ENCODE measurements at regions not wholly inside any gene's neighbourhood (a gene's known extent, or its start where the extent isn't known, plus 50 kb on each side); places are given as distances from the start of the nearest gene placed in this dataset.
A peak's percentile ranks its signal among the peaks of the same experiment; 100 is the strongest.

DNA sequence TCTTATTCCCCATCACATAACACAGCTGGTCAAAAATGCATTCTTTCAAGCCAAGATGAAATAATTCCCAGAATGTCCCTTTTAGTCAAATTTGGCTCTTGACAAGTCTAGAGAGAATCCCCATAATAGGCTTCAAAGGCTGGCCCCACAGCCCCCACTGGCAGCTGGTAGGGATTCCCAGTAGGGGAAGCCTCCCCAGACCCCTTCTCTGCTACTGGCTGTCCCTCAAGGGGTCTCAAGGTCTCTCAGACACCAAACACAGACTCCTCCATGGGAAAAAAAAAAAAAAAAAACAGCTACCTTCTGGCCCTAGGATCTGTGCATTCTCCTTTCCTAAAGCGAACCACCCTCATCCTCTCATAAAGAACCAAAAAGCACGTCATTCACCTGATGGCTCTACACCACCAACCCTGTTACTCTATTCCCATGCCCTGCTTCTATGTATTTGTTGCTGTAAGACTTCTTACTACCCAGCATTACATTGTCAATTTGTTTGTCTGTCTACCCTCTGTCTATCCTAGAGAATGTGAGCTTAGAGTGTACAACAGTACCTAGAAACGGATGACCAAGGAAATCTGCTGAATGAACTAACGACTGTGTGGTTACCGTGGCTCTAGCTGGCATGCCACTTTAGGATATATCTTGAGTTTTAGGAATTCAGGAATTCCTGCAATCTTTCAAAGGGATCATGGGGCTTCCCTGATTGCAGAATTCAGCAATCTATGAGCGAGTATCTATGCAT lies 164.1 kb upstream of the NSMCE3 start:
- no peak overlapping the region for H3K27ac ChIP-seq (replicated peaks in 1 of 4)
- H3K9me3 ChIP-seq = no peaks in the 10 kb centered on the region
- H3K4me3 ChIP-seq = no peak overlapping the region
- peaks cover 0 to 14% (median 0%) of the 10 kb centered on the region in 4 donors for H3K27me3 ChIP-seq
- peak; percentile 42 for DNase-seq (ENCODE audit: extremely low spot score)
- H3K4me1 ChIP-seq = no peaks in the 10 kb centered on the region
- TF ChIP-seq EP300 (IDR thresholded peaks at IDR 0.05) (no peak), POLR2A (IDR thresholded peaks at IDR 0.05; ENCODE audit: low read depth) (no peak), POLR2AphosphoS5 (IDR thresholded peaks at IDR 0.05) (no peak)
- TF ChIP-seq, protein P1, sequence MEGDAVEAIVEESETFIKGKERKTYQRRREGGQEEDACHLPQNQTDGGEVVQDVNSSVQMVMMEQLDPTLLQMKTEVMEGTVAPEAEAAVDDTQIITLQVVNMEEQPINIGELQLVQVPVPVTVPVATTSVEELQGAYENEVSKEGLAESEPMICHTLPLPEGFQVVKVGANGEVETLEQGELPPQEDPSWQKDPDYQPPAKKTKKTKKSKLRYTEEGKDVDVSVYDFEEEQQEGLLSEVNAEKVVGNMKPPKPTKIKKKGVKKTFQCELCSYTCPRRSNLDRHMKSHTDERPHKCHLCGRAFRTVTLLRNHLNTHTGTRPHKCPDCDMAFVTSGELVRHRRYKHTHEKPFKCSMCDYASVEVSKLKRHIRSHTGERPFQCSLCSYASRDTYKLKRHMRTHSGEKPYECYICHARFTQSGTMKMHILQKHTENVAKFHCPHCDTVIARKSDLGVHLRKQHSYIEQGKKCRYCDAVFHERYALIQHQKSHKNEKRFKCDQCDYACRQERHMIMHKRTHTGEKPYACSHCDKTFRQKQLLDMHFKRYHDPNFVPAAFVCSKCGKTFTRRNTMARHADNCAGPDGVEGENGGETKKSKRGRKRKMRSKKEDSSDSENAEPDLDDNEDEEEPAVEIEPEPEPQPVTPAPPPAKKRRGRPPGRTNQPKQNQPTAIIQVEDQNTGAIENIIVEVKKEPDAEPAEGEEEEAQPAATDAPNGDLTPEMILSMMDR (IDR thresholded peaks at IDR 0.05) = no peak
- no peaks in the 10 kb centered on the region for H3K36me3 ChIP-seq
- intact Hi-C loops (cut with DNase I) = no loop called here
- 76% methylated on average over 6 of the region's 6 CpGs for WGBS

DNA sequence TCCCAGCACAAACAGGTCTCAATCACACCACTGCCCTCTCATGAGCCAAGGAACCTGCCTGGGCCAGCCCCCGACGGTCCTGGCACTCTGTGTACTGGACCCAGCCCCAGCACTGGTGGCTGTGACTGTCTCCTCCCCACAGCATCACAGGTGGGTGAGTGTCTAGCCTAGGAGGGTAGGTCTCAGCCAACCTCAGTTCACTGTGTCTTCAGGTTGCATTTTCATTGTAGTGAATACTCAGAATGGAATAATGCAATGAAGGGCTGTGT lies 163.4 kb upstream of the NSMCE3 start:
- H3K27me3 ChIP-seq = peaks cover 0 to 14% (median 0%) of the 10 kb centered on the region in 4 donors
- no peak overlapping the region for H3K27ac ChIP-seq (replicated peaks in 1 of 4)
- H3K4me1 ChIP-seq = no peaks in the 10 kb centered on the region
- TF ChIP-seq POLR2A (IDR thresholded peaks at IDR 0.05; ENCODE audit: low read depth) = no peak
- no peak for TF ChIP-seq POLR2AphosphoS5 (IDR thresholded peaks at IDR 0.05)
- no peak for TF ChIP-seq EP300 (IDR thresholded peaks at IDR 0.05)
- TF ChIP-seq, protein P1 (IDR thresholded peaks at IDR 0.05) = no peak
- H3K36me3 ChIP-seq = no peaks in the 10 kb centered on the region
- H3K9me3 ChIP-seq = no peaks in the 10 kb centered on the region
- WGBS = 95% methylated on average over 2 of the region's 2 CpGs
- peak; percentile 62 for DNase-seq (ENCODE audit: extremely low spot score)
- intact Hi-C loops (cut with DNase I) = no loop called here
- H3K4me3 ChIP-seq = no peak overlapping the region

DNA sequence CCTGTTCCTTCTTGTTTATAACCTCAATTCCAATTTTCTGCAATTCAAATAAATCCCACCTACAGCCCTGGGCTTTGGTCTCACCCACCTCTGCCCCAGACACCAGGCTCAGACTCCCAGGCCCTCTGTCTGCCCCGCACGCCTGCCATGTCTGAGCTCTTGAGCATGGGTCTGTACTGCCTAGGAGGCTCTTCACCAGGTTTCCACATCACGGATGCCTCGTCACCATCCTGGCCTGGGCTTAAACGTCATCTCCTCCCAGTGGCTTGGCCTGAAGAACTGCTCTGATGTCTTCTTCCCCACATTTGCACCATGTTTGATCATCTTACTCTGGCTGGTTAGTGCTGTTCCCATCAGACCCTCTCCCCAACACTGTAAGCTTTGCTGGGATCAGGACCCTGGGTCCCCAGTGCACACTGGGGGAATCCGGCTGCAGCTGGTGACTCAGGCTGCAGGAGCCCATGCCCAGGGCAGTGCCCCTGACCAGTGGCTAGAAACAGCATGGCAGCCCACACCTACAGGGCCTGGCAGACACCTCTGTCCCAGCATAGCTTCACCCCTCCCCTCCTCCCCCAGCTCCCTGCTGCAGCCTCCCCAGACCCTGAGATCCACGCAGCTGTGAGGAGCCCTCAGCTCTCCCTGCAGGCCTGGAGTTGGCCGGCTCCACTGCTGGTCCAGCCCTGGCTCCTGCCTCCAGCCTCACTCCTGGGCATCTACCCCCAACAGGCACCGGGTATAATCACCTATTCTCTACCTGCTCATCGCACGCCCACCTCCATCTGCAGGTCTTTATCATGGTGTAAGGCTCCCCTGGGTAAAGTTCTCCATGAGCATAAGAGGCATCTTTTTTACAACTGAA lies 162.8 kb upstream of the NSMCE3 start:
- no peak for TF ChIP-seq POLR2A (IDR thresholded peaks at IDR 0.05; ENCODE audit: low read depth)
- TF ChIP-seq EP300 (IDR thresholded peaks at IDR 0.05) = no peak
- TF ChIP-seq, protein P1 (IDR thresholded peaks at IDR 0.05) = no peak
- TF ChIP-seq POLR2AphosphoS5 (IDR thresholded peaks at IDR 0.05) = no peak
- 83% methylated on average over 10 of the region's 11 CpGs for WGBS
- no peaks in the 10 kb centered on the region for H3K9me3 ChIP-seq
- H3K27ac ChIP-seq (replicated peaks in 1 of 4) = no peak overlapping the region
- H3K36me3 ChIP-seq = no peaks in the 10 kb centered on the region
- DNase-seq (ENCODE audit: extremely low spot score) = peak; percentile 89
- no peak overlapping the region for H3K4me3 ChIP-seq
- H3K4me1 ChIP-seq = no peaks in the 10 kb centered on the region
- H3K27me3 ChIP-seq = peaks cover 0 to 14% (median 0%) of the 10 kb centered on the region in 4 donors
- intact Hi-C loops (cut with DNase I) = no loop called here

DNA sequence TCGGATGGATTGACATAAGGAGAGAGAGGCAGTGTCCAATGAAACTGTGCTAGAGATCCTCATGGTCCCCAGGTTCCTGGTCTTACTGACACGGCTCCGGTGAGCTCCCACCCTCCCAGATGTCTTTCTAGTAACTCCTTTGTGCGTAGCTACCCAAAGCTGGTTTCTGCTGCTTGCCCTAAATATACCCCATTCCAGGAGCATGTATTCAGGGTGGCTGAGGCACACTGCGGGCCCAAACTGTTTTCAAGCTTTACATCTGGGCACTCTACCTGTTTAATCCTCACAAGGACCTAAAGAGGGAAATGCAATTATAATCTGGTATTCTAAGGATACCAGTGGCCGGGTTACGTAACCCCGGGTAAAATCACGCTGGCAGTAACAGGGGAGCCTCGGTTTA lies 161.2 kb upstream of the NSMCE3 start:
- DNase-seq (ENCODE audit: extremely low spot score) = peak; percentile 89
- H3K9me3 ChIP-seq = no peaks in the 10 kb centered on the region
- peaks cover 0 to 14% (median 0%) of the 10 kb centered on the region in 4 donors for H3K27me3 ChIP-seq
- intact Hi-C loops (cut with DNase I) = no loop called here
- no peaks in the 10 kb centered on the region for H3K36me3 ChIP-seq
- no peak overlapping the region for H3K27ac ChIP-seq (replicated peaks in 1 of 4)
- H3K4me1 ChIP-seq = no peaks in the 10 kb centered on the region
- TF ChIP-seq EP300 (IDR thresholded peaks at IDR 0.05) (no peak), POLR2A (IDR thresholded peaks at IDR 0.05; ENCODE audit: low read depth) (no peak), POLR2AphosphoS5 (IDR thresholded peaks at IDR 0.05) (no peak)
- TF ChIP-seq, protein P1 (IDR thresholded peaks at IDR 0.05) = no peak
- no peak overlapping the region for H3K4me3 ChIP-seq
- 86% methylated on average over 10 of the region's 10 CpGs for WGBS
